IMR-90 (cell line): ENCODE measurements at regions not wholly inside any gene's neighbourhood (a gene's known extent, or its start where the extent isn't known, plus 50 kb on each side); places are given as distances from the start of the nearest gene placed in this dataset.

Experiments
- ATAC-seq: fragments of 200-7000 bp; cut with Tn5 transposase; 2 replicates; pipeline ENCODE4 v1.9.1; 2020; ENCODE audit warnings: low read depth, mild to moderate bottlenecking, moderate library complexity
- BruUV-seq: library from RNA; stranded (reverse); fragments of 400-500 nt; replicated peaks from 2 replicates; lab custom pipeline; 2021; lab: Mats Ljungman, UMichigan
- CTCF ChIA-PET: fragments of 300-600 bp; formaldehyde crosslinking; extraction: SDS; loops from one replicate; lab custom pipeline; 2021; ENCODE audit warnings: antibody characterized with exemption; lab: Yijun Ruan, JAX
- POLR2A ChIA-PET: fragments of 300-600 bp; sonication (Branson Sonifier 250); formaldehyde crosslinking; loops from one replicate; lab custom pipeline; 2022; ENCODE audit warnings: antibody characterized with exemption; ENCODE audit not compliant: unreplicated experiment; lab: Charles Lee
- DNase-seq: peaks from one replicate; pipeline ENCODE4 v3.0.0; 2013
- H2AFZ ChIP-seq: replicated peaks from 2 replicates; pipeline ENCODE3; 2013; ENCODE audit warnings: low read length, mild to moderate bottlenecking; ENCODE audit not compliant: poor library complexity
- H2AK5ac ChIP-seq: 2 replicates; pipeline ENCODE4 v1.6.1; 2013; ENCODE audit warnings: low read depth, low read length, inconsistent platforms
- H2AK9ac ChIP-seq: replicated peaks from 2 replicates; pipeline ENCODE3; 2013; ENCODE audit warnings: mild to moderate bottlenecking, low read depth, low read length, moderate library complexity; ENCODE audit not compliant: poor library complexity
- H2BK120ac ChIP-seq: 2 replicates; pipeline ENCODE4 v1.6.1; 2013; ENCODE audit warnings: low read depth, low read length, inconsistent platforms
- H2BK15ac ChIP-seq: 3 replicates; pipeline ENCODE4 v1.6.1; 2013; ENCODE audit warnings: low read depth, low read length, inconsistent platforms
- H2BK20ac ChIP-seq: 2 replicates; pipeline ENCODE4 v1.6.1; 2013; ENCODE audit warnings: low read depth, mild to moderate bottlenecking, inconsistent platforms, low read length, moderate library complexity
- H2BK5ac ChIP-seq: 2 replicates; pipeline ENCODE4 v1.6.1; 2013; ENCODE audit warnings: mild to moderate bottlenecking, low read depth, low read length, inconsistent platforms; ENCODE audit not compliant: poor library complexity, severe bottlenecking
- H3K14ac ChIP-seq: replicated peaks from 2 replicates; pipeline ENCODE4 v1.6.1; 2013; ENCODE audit warnings: low read depth, low read length, inconsistent platforms
- H3K18ac ChIP-seq: 2 replicates; pipeline ENCODE4 v1.6.1; 2013; ENCODE audit warnings: low read depth, low read length, control low read depth
- H3K23ac ChIP-seq: 2 replicates; pipeline ENCODE4 v1.6.1; 2013; ENCODE audit warnings: low read depth, low read length, inconsistent platforms
- H3K27ac ChIP-seq: 2 replicates; pipeline ENCODE4 v1.5.1; 2013; ENCODE audit warnings: mild to moderate bottlenecking, control low read depth, low read length; ENCODE audit not compliant: insufficient read depth
- H3K27me3 ChIP-seq: 2 replicates; pipeline ENCODE4 v1.6.1; 2013; ENCODE audit warnings: low read length; ENCODE audit not compliant: control insufficient read depth, insufficient read depth
- H3K36me3 ChIP-seq: 2 replicates; pipeline ENCODE4 v1.6.1; 2013; ENCODE audit warnings: low read length, mixed read lengths; ENCODE audit not compliant: control insufficient read depth, insufficient read depth
- H3K4ac ChIP-seq: 2 replicates; pipeline ENCODE4 v1.6.1; 2013; ENCODE audit warnings: low read depth, low read length, inconsistent platforms
- H3K4me1 ChIP-seq: 2 replicates; pipeline ENCODE4 v1.6.1; 2013; ENCODE audit warnings: low read length, mixed read lengths; ENCODE audit not compliant: control insufficient read depth, insufficient read depth
- H3K4me2 ChIP-seq: 2 replicates; pipeline ENCODE4 v1.6.1; 2013; ENCODE audit warnings: low read depth, mild to moderate bottlenecking, control low read depth, low read length, moderate library complexity
- H3K4me3 ChIP-seq: 2 replicates; pipeline ENCODE4 v1.5.1; 2013; ENCODE audit warnings: low read depth, mild to moderate bottlenecking, control low read depth, low read length, moderate library complexity; ENCODE audit not compliant: insufficient read depth
- H3K56ac ChIP-seq: 2 replicates; pipeline ENCODE4 v1.6.1; 2013; ENCODE audit warnings: low read length, inconsistent platforms; ENCODE audit not compliant: insufficient read depth; ENCODE audit errors: extremely low read depth
- H3K79me1 ChIP-seq, 2 experiments: 2 replicates each; pipeline ENCODE4 v1.6.1; 2013; ENCODE audit warnings: low read length in 2 of 2, inconsistent platforms in 1 of 2, low read depth in 1 of 2
- H3K9ac ChIP-seq: 2 replicates; pipeline ENCODE4 v1.6.1; 2013; ENCODE audit warnings: low read depth, low read length, control low read depth
- H3K9me1 ChIP-seq: 2 replicates; pipeline ENCODE4 v1.6.1; 2013; ENCODE audit warnings: low read length, inconsistent platforms; ENCODE audit not compliant: insufficient read depth
- H3K9me3 ChIP-seq: 2 replicates; pipeline ENCODE4 v1.6.1; 2013; ENCODE audit warnings: low read length; ENCODE audit not compliant: control insufficient read depth, insufficient read depth
- H4K20me1 ChIP-seq: 2 replicates; pipeline ENCODE4 v1.6.1; 2013; ENCODE audit warnings: low read length, inconsistent platforms; ENCODE audit not compliant: insufficient read depth
- H4K5ac ChIP-seq: 2 replicates; pipeline ENCODE4 v1.6.1; 2013; ENCODE audit warnings: mild to moderate bottlenecking, low read depth, low read length, control low read depth
- H4K8ac ChIP-seq, 2 experiments: 2 replicates each; pipeline ENCODE4 v1.6.1; 2013; ENCODE audit warnings: low read depth in 2 of 2, low read length in 2 of 2, control low read depth in 1 of 2, inconsistent platforms in 1 of 2
- H4K91ac ChIP-seq: 2 replicates; pipeline ENCODE4 v1.6.1; 2013; ENCODE audit warnings: low read depth, low read length, inconsistent platforms; ENCODE audit not compliant: insufficient read depth
- POLR2A ChIP-seq: IDR thresholded peaks from 2 replicates; pipeline ENCODE4 v1.6.1; 2012; ENCODE audit warnings: mild to moderate bottlenecking, low read depth, low read length
- RAD21 ChIP-seq: IDR thresholded peaks from 2 replicates; pipeline ENCODE4 v1.6.1; 2012; ENCODE audit warnings: low read length, improper control_type of control experiment
- USF2 ChIP-seq: fragments of 150-350 bp; IDR thresholded peaks from 2 replicates; pipeline ENCODE4 v1.6.1; 2017; ENCODE audit warnings: mild to moderate bottlenecking, antibody characterized with exemption, low read length, low read depth
- dilution Hi-C: fragments of 300-500 bp; cut with HindIII; formaldehyde crosslinking; loops from one replicate; pipeline ENCODE4 v1.14.3; 2018; ENCODE audit warnings: low sequenced_read_pairs; ENCODE audit not compliant: unreplicated experiment
- in situ Hi-C: fragments of 300-500 bp; cut with MboI; formaldehyde crosslinking; loops from 3 replicates; pipeline ENCODE4 v1.14.3; 2019; ENCODE audit warnings: low sequenced_read_pairs, inconsistent platforms, mixed read lengths
- intact Hi-C: fragments of 100-400 bp; cut with micrococcal nuclease; formaldehyde crosslinking; loops from 2 replicates; pipeline ENCODE4 v1.10.0; 2022

GRCh38 chr14:81632157-81632556 lies 98.5 kb upstream of the SEL1L start:
- CTCF ChIA-PET, result no interaction called here
- dilution Hi-C loops, result no loop called here

More at GRCh38 chr14:81632157-81632556, 98.5 kb upstream of the SEL1L start:
- BruUV-seq, result no TSS peak
- no peaks in the 10 kb centered on the region for H3K36me3 ChIP-seq
- peaks cover 4% of the 10 kb centered on the region for H3K9me3 ChIP-seq
- no peak overlapping the region for H2AFZ ChIP-seq
- no peak overlapping the region for H2BK15ac ChIP-seq
- no peak overlapping the region for H2BK5ac ChIP-seq
- H3K4me2 ChIP-seq, result no peak overlapping the region
- ATAC-seq (no peak), DNase-seq (no peak)
- no peaks in the 10 kb centered on the region for H4K20me1 ChIP-seq
- H3K4ac ChIP-seq, result no peak overlapping the region
- H3K9ac ChIP-seq, result no peak overlapping the region
- H2BK120ac ChIP-seq, result no peak overlapping the region
- H2BK20ac ChIP-seq, result no peak overlapping the region
- no peak overlapping the region for H2AK5ac ChIP-seq
- no peak overlapping the region for H3K4me3 ChIP-seq
- no peaks in the 10 kb centered on the region for H3K27me3 ChIP-seq
- no peak overlapping the region for H3K14ac ChIP-seq
- no peak overlapping the region for H4K91ac ChIP-seq
- POLR2A ChIA-PET, result no interaction called here
- no peak overlapping the region for H2AK9ac ChIP-seq
- H3K18ac ChIP-seq, result no peak overlapping the region
- H3K9me1 ChIP-seq, result no peaks in the 10 kb centered on the region
- H3K56ac ChIP-seq, result no peak overlapping the region
- no peaks in the 10 kb centered on the region for H3K79me1 ChIP-seq
- H4K5ac ChIP-seq, result no peak overlapping the region
- intact Hi-C loops (no loop called here), in situ Hi-C loops (no loop called here)
- no peak overlapping the region for H3K23ac ChIP-seq
- H4K8ac ChIP-seq, result no peak overlapping the region
- TF ChIP-seq POLR2A (no peak), USF2 (no peak), RAD21 (no peak)
- no peaks in the 10 kb centered on the region for H3K4me1 ChIP-seq
- no peak overlapping the region for H3K27ac ChIP-seq
